HL-60 (cell line): ENCODE measurements at regions not wholly inside any gene's neighbourhood (a gene's known extent, or its start where the extent isn't known, plus 50 kb on each side); places are given as distances from the start of the nearest gene placed in this dataset.

Experiments used
- DNase-seq, 2 experiments: peaks; one replicate each; pipeline ENCODE4 v3.0.0-alpha.2; 2010 to 2020; ENCODE audit warnings: low read depth in 1 of 2, low spot score in 1 of 2
- H3K27ac ChIP-seq: fragments of 250-450 bp; sonication (Bioruptor Pico); replicated peaks from 2 replicates; pipeline ENCODE4 v1.5.1; 2020; ENCODE audit warnings: mild to moderate bottlenecking, moderate library complexity
- H3K27me3 ChIP-seq: fragments of 250-450 bp; sonication (Bioruptor Pico); 2 replicates; pipeline ENCODE4 v1.5.1; 2021; ENCODE audit warnings: mild to moderate bottlenecking, moderate library complexity; ENCODE audit not compliant: insufficient read depth, poor library complexity, severe bottlenecking
- H3K4me3 ChIP-seq: replicated peaks from 2 replicates; pipeline ENCODE4 v1.5.1; 2011; ENCODE audit warnings: mild to moderate bottlenecking, control low read depth, low read length; ENCODE audit not compliant: insufficient read depth
- GABPA ChIP-seq: IDR thresholded peaks from 2 replicates; pipeline ENCODE4 v1.6.1; 2012; ENCODE audit warnings: low read depth
- POLR2AphosphoS5 ChIP-seq: IDR thresholded peaks from 2 replicates; pipeline ENCODE4 v1.6.1; 2012; ENCODE audit warnings: low read depth
- REST ChIP-seq: IDR thresholded peaks from 2 replicates; pipeline ENCODE4 v1.6.1; 2012; ENCODE audit warnings: low read depth; ENCODE audit not compliant: insufficient replicate concordance
- SPI1 ChIP-seq: IDR thresholded peaks from 2 replicates; pipeline ENCODE4 v1.6.1; 2012; ENCODE audit warnings: low read depth, mild to moderate bottlenecking, borderline replicate concordance
- TF ChIP-seq, protein P1 (sequence below): IDR thresholded peaks from one replicate; pipeline ENCODE4 v1.5.1; 2011; ENCODE audit warnings: low read length, control low read depth, inconsistent platforms; ENCODE audit not compliant: insufficient read depth

DNA sequence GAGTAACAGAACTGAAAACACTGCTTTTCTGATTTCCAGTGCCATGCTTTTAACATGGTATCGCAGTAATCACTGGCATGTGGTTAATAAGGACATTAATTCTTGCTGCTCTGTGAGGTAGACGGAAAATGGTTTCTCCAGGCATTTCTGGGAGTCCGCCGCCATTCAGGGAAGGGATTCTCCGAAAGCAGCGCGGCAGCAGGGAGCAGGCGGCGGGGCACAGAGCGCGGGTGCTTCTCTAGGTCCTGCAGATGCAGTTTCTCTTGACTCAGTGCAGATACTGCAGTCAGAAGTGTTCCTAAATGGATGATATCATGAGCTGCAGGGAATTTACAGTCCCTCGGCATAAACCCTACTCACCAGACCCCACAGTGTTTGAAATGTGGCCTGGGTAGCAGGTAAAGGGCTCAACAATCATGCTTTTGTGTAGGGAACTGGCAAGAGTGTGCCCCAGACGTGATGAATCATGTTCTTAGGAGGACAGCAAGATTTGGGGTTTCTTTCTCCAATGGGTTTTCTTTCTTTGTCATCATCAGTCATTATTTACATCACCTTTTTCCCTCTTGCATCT, 338.6 kb upstream of the ARGLU1 start:
- no peak for TF ChIP-seq SPI1
- Histone ChIP-seq H3K27me3 (peaks cover 3% of the 10 kb centered on the region), H3K4me3 (no peak overlapping the region), H3K27ac (no peak overlapping the region)
- no peak for DNase-seq

- no peak overlapping the region for H3K4me3 ChIP-seq
- TF ChIP-seq, protein P1, sequence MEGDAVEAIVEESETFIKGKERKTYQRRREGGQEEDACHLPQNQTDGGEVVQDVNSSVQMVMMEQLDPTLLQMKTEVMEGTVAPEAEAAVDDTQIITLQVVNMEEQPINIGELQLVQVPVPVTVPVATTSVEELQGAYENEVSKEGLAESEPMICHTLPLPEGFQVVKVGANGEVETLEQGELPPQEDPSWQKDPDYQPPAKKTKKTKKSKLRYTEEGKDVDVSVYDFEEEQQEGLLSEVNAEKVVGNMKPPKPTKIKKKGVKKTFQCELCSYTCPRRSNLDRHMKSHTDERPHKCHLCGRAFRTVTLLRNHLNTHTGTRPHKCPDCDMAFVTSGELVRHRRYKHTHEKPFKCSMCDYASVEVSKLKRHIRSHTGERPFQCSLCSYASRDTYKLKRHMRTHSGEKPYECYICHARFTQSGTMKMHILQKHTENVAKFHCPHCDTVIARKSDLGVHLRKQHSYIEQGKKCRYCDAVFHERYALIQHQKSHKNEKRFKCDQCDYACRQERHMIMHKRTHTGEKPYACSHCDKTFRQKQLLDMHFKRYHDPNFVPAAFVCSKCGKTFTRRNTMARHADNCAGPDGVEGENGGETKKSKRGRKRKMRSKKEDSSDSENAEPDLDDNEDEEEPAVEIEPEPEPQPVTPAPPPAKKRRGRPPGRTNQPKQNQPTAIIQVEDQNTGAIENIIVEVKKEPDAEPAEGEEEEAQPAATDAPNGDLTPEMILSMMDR, result no peak
- TF ChIP-seq GABPA (no peak), REST (no peak), SPI1 (no peak), POLR2AphosphoS5 (no peak)
- no peak for DNase-seq
- H3K27ac ChIP-seq, result no peak overlapping the region
- H3K27me3 ChIP-seq, result peaks cover 3% of the 10 kb centered on the region
These were observed 337.6 kb upstream of the ARGLU1 start for GRCh38 chr13:106905380-106906162.

GRCh38 chr13:106899442-106899841, 331.5 kb upstream of the ARGLU1 start:
- Histone ChIP-seq H3K4me3 (no peak overlapping the region), H3K27ac (no peak overlapping the region), H3K27me3 (peaks cover 3% of the 10 kb centered on the region)
- TF ChIP-seq SPI1 (no peak), GABPA (no peak), REST (no peak), POLR2AphosphoS5 (no peak)
- TF ChIP-seq, protein P1, result no peak
- DNase-seq, result no peak

GRCh38 chr13:106898231-106898630, 330.3 kb upstream of the ARGLU1 start:
- DNase-seq, result no peak
- no peak overlapping the region for H3K27ac ChIP-seq
- H3K4me3 ChIP-seq, result no peak overlapping the region
- no peaks in the 10 kb centered on the region for H3K27me3 ChIP-seq
- no peak for TF ChIP-seq REST
- TF ChIP-seq SPI1, result no peak
- no peak for TF ChIP-seq GABPA
- TF ChIP-seq POLR2AphosphoS5, result no peak
- TF ChIP-seq, protein P1, result no peak
